Gastroesophageal sphincter (tissue), 4 donors: ENCODE measurements at regions not wholly inside any gene's neighbourhood (a gene's known extent, or its start where the extent isn't known, plus 50 kb on each side); places are given as distances from the start of the nearest gene placed in this dataset.
"Not testable (repeated sequence)": the region's sequence is repeated elsewhere in the genome, so short reads cannot be mapped to it uniquely, and the experiment has no call there.

Experiments used
- ATAC-seq: fragments of 150-250 bp; one replicate; pipeline ENCODE4 v1.9.1; 2016; ENCODE audit warnings: mild to moderate bottlenecking, moderate library complexity
- H3K27ac ChIP-seq, 4 donors: fragments of 200-600 bp; sonication (generic) in 3 of 4; 1 replicate in 3 of 4; 2 replicates in 1 of 4; pipeline ENCODE4 v1.5.1; 2016 to 2019
- H3K27me3 ChIP-seq: fragments of 200-600 bp; sonication (generic); one replicate; pipeline ENCODE4 v1.5.1; 2019
- H3K36me3 ChIP-seq, 2 donors: fragments of 200-600 bp; sonication (generic); one replicate each; pipeline ENCODE4 v1.5.1; 2019; ENCODE audit warnings: control low read depth in 1 of 2
- H3K4me1 ChIP-seq, 3 donors: fragments of 200-600 bp; sonication (generic); 1 replicate in 2 of 3; 2 replicates in 1 of 3; pipeline ENCODE4 v1.5.1; 2016 to 2019; ENCODE audit warnings: control low read depth in 2 of 3
- H3K4me3 ChIP-seq, 2 donors: fragments of 200-600 bp; sonication (generic); one replicate each; pipeline ENCODE4 v1.5.1; 2019; ENCODE audit warnings: mild to moderate bottlenecking in 1 of 2, moderate library complexity in 1 of 2
- H3K9me3 ChIP-seq, 3 donors: fragments of 200-600 bp; sonication (generic); one replicate each; pipeline ENCODE4 v1.5.1; 2017 to 2019; ENCODE audit warnings: control low read depth in 2 of 3
- CTCF ChIP-seq, 4 experiments: fragments of 200-600 bp in 2 of 4; fragments of 450-650 bp in 2 of 4; sonication (generic) in 1 of 4; IDR thresholded peaks; one replicate each; pipeline ENCODE4 v1.5.1; 2017 to 2019; ENCODE audit warnings: antibody characterized with exemption in 4 of 4, mild to moderate bottlenecking in 2 of 4, moderate library complexity in 2 of 4
- EP300 ChIP-seq: sonication (generic); formaldehyde crosslinking; IDR thresholded peaks from one replicate; pipeline ENCODE4 v1.6.1; 2017; ENCODE audit warnings: antibody characterized with exemption, mild to moderate bottlenecking
- POLR2A ChIP-seq, 2 donors: fragments of 450-650 bp; IDR thresholded peaks; one replicate each; pipeline ENCODE4 v1.6.1; 2017; ENCODE audit warnings: antibody characterized with exemption in 2 of 2, mild to moderate bottlenecking in 2 of 2, moderate library complexity in 1 of 2
- POLR2AphosphoS5 ChIP-seq: sonication (generic); formaldehyde crosslinking; IDR thresholded peaks from one replicate; pipeline ENCODE4 v1.6.1; 2017; ENCODE audit warnings: antibody characterized with exemption
- WGBS, 2 donors: methylation state at CpG; one replicate each; pipeline ENCODE4 v1.1.5; 2018; ENCODE audit warnings: low coverage in 1 of 2; 5-methylcytosine and 5-hydroxymethylcytosine counted together

GRCh38 chr4:60729194-60729593, 470.9 kb upstream of the ADGRL3 start:
- TF ChIP-seq EP300 (no peak), POLR2AphosphoS5 (no peak), POLR2A (IDR thresholded peaks at IDR 0.05) (no peak), CTCF (IDR thresholded peaks at IDR 0.05) (no peak)

GRCh38 chr4:60729764-60730163, 470.4 kb upstream of the ADGRL3 start:
- not testable (repeated sequence) for H3K27me3 ChIP-seq, H3K4me3 ChIP-seq, ATAC-seq, H3K4me1 ChIP-seq, H3K9me3 ChIP-seq, H3K36me3 ChIP-seq, H3K27ac ChIP-seq
- 65 to 67% methylated on average over 2 to 3 of the region's 3 CpGs for WGBS, 2 donors

More at GRCh38 chr4:60729194-60729593, 470.9 kb upstream of the ADGRL3 start:
- Histone ChIP-seq H3K4me1 (no peaks in the 10 kb centered on the region), H3K36me3 (no peaks in the 10 kb centered on the region), H3K27ac (no peak overlapping the region), H3K4me3 (no peak overlapping the region), H3K27me3 (no peaks in the 10 kb centered on the region), H3K9me3 (no peaks in the 10 kb centered on the region)
- no peak for ATAC-seq

- no peak for ATAC-seq
- WGBS, 2 donors, result 35 to 43% methylated on average over 2 of the region's 2 CpGs
- H3K9me3 ChIP-seq, result no peaks in the 10 kb centered on the region
- no peak overlapping the region for H3K27ac ChIP-seq
- no peak overlapping the region for H3K4me3 ChIP-seq
- H3K27me3 ChIP-seq, result no peaks in the 10 kb centered on the region
- no peak for TF ChIP-seq POLR2AphosphoS5
- no peak for TF ChIP-seq CTCF (IDR thresholded peaks at IDR 0.05)
- H3K4me1 ChIP-seq, result no peaks in the 10 kb centered on the region
- no peaks in the 10 kb centered on the region for H3K36me3 ChIP-seq
These were observed 462.3 kb upstream of the ADGRL3 start for GRCh38 chr4:60737858-60738257.

- Histone ChIP-seq H3K4me1 (no peaks in the 10 kb centered on the region), H3K4me3 (no peak overlapping the region), H3K27me3 (no peaks in the 10 kb centered on the region), H3K27ac (no peak overlapping the region), H3K9me3 (no peaks in the 10 kb centered on the region), H3K36me3 (no peaks in the 10 kb centered on the region)
- TF ChIP-seq EP300, result no peak
- TF ChIP-seq POLR2AphosphoS5, result no peak
- 67% methylated on average over 1 of the region's 1 CpG; no CpG with 5 or more reads in 1 of the 2 donors for WGBS, 2 donors
- ATAC-seq, result no peak
These were observed 456.5 kb upstream of the ADGRL3 start for GRCh38 chr4:60743654-60744053.

- Histone ChIP-seq H3K9me3 (no peaks in the 10 kb centered on the region), H3K4me1 (no peaks in the 10 kb centered on the region), H3K27me3 (no peaks in the 10 kb centered on the region), H3K27ac (no peak overlapping the region), H3K36me3 (no peaks in the 10 kb centered on the region), H3K4me3 (no peak overlapping the region)
- WGBS, 2 donors, result 45 to 88% methylated on average over 2 of the region's 2 CpGs
- TF ChIP-seq POLR2AphosphoS5 (no peak), CTCF (IDR thresholded peaks at IDR 0.05) (no peak), POLR2A (IDR thresholded peaks at IDR 0.05) (no peak), EP300 (no peak)
- ATAC-seq, result no peak
These were observed 455.4 kb upstream of the ADGRL3 start for GRCh38 chr4:60744767-60745166.

- Histone ChIP-seq H3K4me1 (no peaks in the 10 kb centered on the region), H3K36me3 (no peaks in the 10 kb centered on the region), H3K27ac (no peak overlapping the region), H3K9me3 (no peaks in the 10 kb centered on the region), H3K27me3 (no peaks in the 10 kb centered on the region), H3K4me3 (no peak overlapping the region)
- 26 to 36% methylated on average over 3 of the region's 3 CpGs for WGBS, 2 donors
- ATAC-seq, result no peak
- TF ChIP-seq EP300 (no peak), POLR2A (IDR thresholded peaks at IDR 0.05) (no peak), POLR2AphosphoS5 (no peak), CTCF (IDR thresholded peaks at IDR 0.05) (no peak)
These were observed 454.1 kb upstream of the ADGRL3 start for GRCh38 chr4:60745800-60746571.
